Psoas muscle (tissue), 7 donors: ENCODE measurements at regions not wholly inside any gene's neighbourhood (a gene's known extent, or its start where the extent isn't known, plus 50 kb on each side); places are given as distances from the start of the nearest gene placed in this dataset.

Experiments used
- ATAC-seq, 4 donors: fragments of 200-7000 bp; cut with Tn5 transposase; one replicate each; pipeline ENCODE4 v1.9.1; 2020; ENCODE audit warnings: moderate library complexity in 3 of 4, mild to moderate bottlenecking in 2 of 4
- DNase-seq, 2 donors: peaks; one replicate each; pipeline ENCODE4 v3.0.0-alpha.2; 2020
- H3K27ac ChIP-seq: fragments of 200-600 bp; one replicate; pipeline ENCODE4 v1.8.0; 2022
- H3K27me3 ChIP-seq, 3 donors: fragments of 200-600 bp in 1 of 3; one replicate each; pipeline versions ENCODE4 v1.6.1 to v1.8.0; 2013 to 2022; ENCODE audit warnings: low read length in 2 of 3, mild to moderate bottlenecking in 2 of 3, moderate library complexity in 1 of 3; ENCODE audit not compliant: insufficient read depth in 3 of 3
- H3K36me3 ChIP-seq, 2 donors: fragments of 200-600 bp in 1 of 2; one replicate each; pipeline versions ENCODE4 v1.6.1 to v1.8.0; 2013 to 2022; ENCODE audit warnings: low read depth in 1 of 2, mild to moderate bottlenecking in 1 of 2, moderate library complexity in 1 of 2; ENCODE audit not compliant: insufficient read depth in 1 of 2
- H3K4me1 ChIP-seq: fragments of 200-600 bp; one replicate; pipeline ENCODE4 v1.8.0; 2022
- H3K4me3 ChIP-seq: fragments of 200-600 bp; one replicate; pipeline ENCODE4 v1.8.0; 2022; ENCODE audit warnings: mild to moderate bottlenecking
- H3K9me3 ChIP-seq: fragments of 200-600 bp; one replicate; pipeline ENCODE4 v1.8.0; 2022
- CTCF ChIP-seq: fragments of 200-600 bp; IDR thresholded peaks from one replicate; pipeline ENCODE4 v1.8.0; 2022; ENCODE audit warnings: antibody characterized with exemption
- WGBS, 3 donors: extraction: QIAGEN DNeasy Blood & Tissue Kit; methylation state at CpG; one replicate each; pipeline versions ENCODE4 v1.1.6 to v1.1.7; 2013; 5-methylcytosine and 5-hydroxymethylcytosine counted together
- intact Hi-C, 2 donors: fragments of 100-400 bp; cut with DNase I; formaldehyde crosslinking; loops; one replicate each; pipeline versions ENCODE4 v1.11.0 to v1.14.2; 2022
- donor health status: healthy with polysubstance abuse.
- donor health status: DM: no; HTN: no; CAD: no; lungs with moderate emphysema.
- donor health status: Bipolar disorder and iron deficiency.
- donor health status: healthy.
- donor health status: DM: yes; HTN: yes; CAD: no.
- donor health status: DM: no; HTN: no; CAD: no.
- donor health status: DM: yes; HTN: yes; CAD: no.

- 54 to 65% (median 57%) methylated on average over 1 of the region's 1 CpG for WGBS, 3 donors
- Histone ChIP-seq H3K9me3 (no peaks in the 10 kb centered on the region), H3K4me3 (no peak overlapping the region), H3K36me3 (no peaks in the 10 kb centered on the region), H3K27ac (no peak overlapping the region), H3K4me1 (no peaks in the 10 kb centered on the region), H3K27me3 (no peaks in the 10 kb centered on the region)
- DNase-seq (no peak), ATAC-seq (no peak)
- TF ChIP-seq CTCF, result no peak
- intact Hi-C loops, result no loop called here
Measured at GRCh38 chr3:25335356-25335755, 92.7 kb upstream of the RARB start.

- Histone ChIP-seq H3K4me3 (no peak overlapping the region), H3K9me3 (no peaks in the 10 kb centered on the region), H3K36me3 (no peaks in the 10 kb centered on the region), H3K27me3 (no peaks in the 10 kb centered on the region), H3K27ac (no peak overlapping the region), H3K4me1 (no peaks in the 10 kb centered on the region)
- no peak for TF ChIP-seq CTCF
- ATAC-seq (no peak), DNase-seq (no peak)
- intact Hi-C loops, result no loop called here
- 35 to 54% (median 51%) methylated on average over 1 of the region's 1 CpG for WGBS, 3 donors
Measured at GRCh38 chr3:25338158-25338725, 89.8 kb upstream of the RARB start.

GRCh38 chr3:25339225-25339624, 88.8 kb upstream of the RARB start:
- Histone ChIP-seq H3K9me3 (no peaks in the 10 kb centered on the region), H3K27me3 (no peaks in the 10 kb centered on the region), H3K4me3 (no peak overlapping the region), H3K36me3 (no peaks in the 10 kb centered on the region), H3K4me1 (no peaks in the 10 kb centered on the region), H3K27ac (no peak overlapping the region)
- intact Hi-C loops, result no loop called here
- ATAC-seq, result no peak
- no peak for TF ChIP-seq CTCF
- 31 to 53% (median 47%) methylated on average over 9 of the region's 9 CpGs for WGBS, 3 donors
- no peak for DNase-seq

- intact Hi-C loops, result no loop called here
- H3K36me3 ChIP-seq, result no peaks in the 10 kb centered on the region
- no peaks in the 10 kb centered on the region for H3K9me3 ChIP-seq
- TF ChIP-seq CTCF, result no peak
- 29 to 52% (median 47%) methylated on average over 1 of the region's 1 CpG for WGBS, 3 donors
- no peaks in the 10 kb centered on the region for H3K4me1 ChIP-seq
- no peak for DNase-seq
- H3K27ac ChIP-seq, result no peak overlapping the region
- no peak for ATAC-seq
- no peak overlapping the region for H3K4me3 ChIP-seq
- no peaks in the 10 kb centered on the region for H3K27me3 ChIP-seq
Measured at GRCh38 chr3:25344670-25345069, 83.4 kb upstream of the RARB start.

GRCh38 chr3:25349095-25349494, 79.0 kb upstream of the RARB start:
- Histone ChIP-seq H3K27ac (no peak overlapping the region), H3K36me3 (no peaks in the 10 kb centered on the region), H3K9me3 (no peaks in the 10 kb centered on the region), H3K4me1 (no peaks in the 10 kb centered on the region), H3K4me3 (no peak overlapping the region), H3K27me3 (no peaks in the 10 kb centered on the region)
- no peak for TF ChIP-seq CTCF
- intact Hi-C loops, result no loop called here
- no peak for ATAC-seq
- no peak for DNase-seq
- 56 to 58% (median 57%) methylated on average over 6 of the region's 6 CpGs for WGBS, 3 donors
